NCI-H82 (cell line): ENCODE measurements at regions not wholly inside any gene's neighbourhood (a gene's known extent, or its start where the extent isn't known, plus 50 kb on each side); places are given as distances from the start of the nearest gene placed in this dataset.

ENCODE experiments used
- DNase-seq: peaks from one replicate; lab custom pipeline; 2025; lab: John Stamatoyannopoulos, UW

- DNase-seq = no peak
Measured at GRCh38 chr3:72232331-72232730, 447.4 kb upstream of the PROK2 start.

DNA sequence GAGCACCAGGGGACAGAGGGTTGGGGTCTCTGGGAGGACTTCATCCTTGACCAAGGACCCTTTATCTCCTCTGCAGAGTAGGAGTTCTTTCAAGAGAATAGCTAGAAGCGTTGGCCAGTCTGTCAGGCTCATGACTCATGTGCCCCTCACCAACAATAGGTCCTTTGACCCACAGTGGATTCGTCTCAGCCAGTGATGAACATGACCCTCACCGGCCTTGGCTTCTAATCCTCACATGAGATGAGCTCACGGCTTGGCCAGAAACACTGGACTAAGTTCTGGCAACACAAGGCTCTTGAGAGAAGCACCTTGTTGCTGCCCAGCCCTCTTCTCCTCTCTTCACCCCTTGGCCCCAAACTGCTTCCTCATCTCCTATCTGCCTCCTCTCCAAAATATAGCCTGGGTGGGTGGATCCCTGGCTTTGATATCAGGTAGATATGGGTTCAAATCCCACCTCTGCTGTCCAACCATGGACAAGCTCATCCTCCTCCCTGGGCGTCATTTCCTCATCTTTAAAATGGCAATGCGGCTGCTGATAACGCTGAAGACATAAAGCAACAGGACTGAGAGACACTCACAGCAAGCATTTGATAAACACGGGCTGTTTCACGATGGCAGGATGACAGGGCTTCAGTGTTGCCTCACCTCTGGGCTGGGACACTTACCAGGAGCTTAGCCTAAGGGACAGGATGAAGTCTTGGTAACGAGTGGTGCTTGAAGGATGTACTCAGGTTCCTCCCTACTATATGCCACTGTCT lies 446.7 kb upstream of the PROK2 start:
- DNase-seq = no peak

DNA sequence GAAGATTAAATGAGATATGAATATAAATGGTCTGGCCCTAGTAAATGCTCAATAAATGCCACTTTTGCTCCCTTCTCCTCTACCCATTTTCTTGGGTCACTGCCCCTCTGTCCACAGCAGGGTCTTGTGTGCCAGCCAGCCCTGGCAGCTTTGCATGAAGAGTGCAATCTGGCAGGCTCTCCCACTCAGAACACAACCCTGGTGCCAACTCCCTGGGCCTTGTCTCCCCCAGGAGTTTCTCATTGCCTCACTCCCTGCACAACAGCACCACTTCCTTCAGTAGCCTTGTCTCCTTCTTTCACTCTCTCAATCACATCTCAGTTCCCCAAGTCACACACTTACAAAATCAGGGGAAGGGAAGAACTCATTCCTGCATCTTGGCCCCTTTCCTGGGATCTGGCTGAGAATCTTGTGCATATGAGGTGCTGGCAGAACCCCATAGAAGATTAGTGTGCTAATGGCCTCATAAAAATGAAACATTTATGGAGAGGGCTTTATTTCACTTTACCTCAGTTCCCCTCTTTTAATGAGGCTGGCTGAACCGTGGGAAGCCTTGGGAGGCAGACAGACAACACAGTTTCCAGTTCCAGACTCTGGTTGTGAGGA lies 445.9 kb upstream of the PROK2 start:
- no peak for DNase-seq

DNA sequence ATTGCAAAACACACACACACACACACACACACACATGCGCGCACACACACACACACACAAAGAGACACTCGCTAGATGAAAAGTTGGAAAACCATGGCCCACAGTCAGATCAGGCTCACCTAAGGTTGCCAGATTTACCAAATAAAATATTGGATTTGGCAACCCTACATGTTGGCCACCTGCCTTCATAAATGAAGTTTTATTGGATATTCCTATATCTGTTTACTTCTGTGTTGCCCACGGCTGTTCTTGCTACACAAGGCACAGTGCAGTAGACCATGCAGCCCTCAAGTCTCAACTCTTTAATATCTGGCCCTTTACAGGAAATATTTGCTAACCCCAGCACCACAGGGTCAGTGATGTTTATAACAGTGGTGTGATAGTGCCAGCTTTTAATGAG lies 445.0 kb upstream of the PROK2 start:
- DNase-seq = no peak

DNA sequence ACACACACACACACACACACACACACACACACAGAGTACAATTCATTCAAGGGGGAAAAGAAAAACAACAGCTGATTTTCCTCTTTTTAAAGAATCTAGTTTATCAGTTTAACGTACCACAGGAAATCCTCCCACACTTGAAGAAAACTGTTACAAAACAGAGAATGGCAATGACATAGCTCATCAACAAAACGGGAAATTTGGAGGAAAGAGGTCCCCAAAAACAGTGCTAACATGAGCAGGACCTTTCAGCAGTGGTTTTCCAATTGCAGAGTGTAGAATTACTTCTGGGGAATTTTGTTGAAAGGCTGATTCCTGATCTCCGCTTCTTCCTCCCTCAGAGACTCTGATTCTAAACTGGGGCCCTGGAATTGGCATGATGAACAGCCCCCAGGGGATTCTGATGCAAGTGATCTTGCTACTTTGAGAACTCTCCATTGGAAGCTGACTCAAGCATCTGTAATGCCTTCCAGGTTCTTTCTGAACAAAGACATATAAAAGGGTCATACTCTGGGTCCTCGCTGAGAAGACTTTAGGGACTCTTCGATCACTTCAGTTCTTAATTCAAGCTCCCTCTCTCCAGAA lies 442.6 kb upstream of the PROK2 start:
- no peak for DNase-seq

GRCh38 chr3:72224804-72225509 lies 440.0 kb upstream of the PROK2 start:
- DNase-seq = no peak

- no peak for DNase-seq
Measured at GRCh38 chr3:72223628-72224027, 438.7 kb upstream of the PROK2 start.

DNA sequence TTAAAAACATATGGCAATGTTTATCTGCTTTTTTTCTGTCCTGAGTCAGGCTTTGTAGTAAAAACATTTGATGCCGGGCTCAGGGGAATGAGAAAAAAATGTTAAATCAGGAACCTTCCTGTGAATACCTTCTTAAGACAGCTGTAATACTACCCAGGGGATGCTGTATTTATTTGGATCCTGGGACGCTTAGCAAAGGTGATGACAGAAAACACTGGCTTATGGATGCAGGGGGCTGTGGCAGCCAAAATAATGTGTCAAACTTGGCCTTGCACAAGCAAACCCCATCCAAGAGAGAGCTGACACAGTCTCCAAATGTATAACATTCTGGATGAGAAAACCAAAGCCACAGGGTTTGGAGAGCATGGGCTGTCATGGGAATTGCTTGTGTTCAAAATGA lies 438.2 kb upstream of the PROK2 start:
- no peak for DNase-seq

GRCh38 chr3:72222410-72222809 lies 437.5 kb upstream of the PROK2 start:
- peak; percentile 4 for DNase-seq

DNA sequence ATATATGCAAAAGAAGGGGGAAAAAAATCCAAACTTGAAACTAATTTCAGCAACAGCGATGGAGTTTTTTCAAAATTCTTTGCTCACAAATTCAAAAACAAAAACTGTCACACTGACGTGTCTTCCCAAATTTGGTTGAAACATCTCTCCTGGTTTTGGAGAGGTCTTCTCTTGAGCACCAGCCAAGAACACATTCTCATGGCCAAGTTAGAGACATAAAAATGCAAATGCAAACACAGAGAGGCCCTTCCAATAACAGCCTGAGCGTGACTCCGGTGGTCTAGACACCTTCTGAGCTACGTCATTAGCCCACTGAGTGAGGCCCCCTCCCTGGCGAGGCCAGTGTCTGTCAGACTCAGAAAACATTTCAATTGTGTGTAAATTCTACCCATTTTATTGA lies 436.0 kb upstream of the PROK2 start:
- no peak for DNase-seq

DNA sequence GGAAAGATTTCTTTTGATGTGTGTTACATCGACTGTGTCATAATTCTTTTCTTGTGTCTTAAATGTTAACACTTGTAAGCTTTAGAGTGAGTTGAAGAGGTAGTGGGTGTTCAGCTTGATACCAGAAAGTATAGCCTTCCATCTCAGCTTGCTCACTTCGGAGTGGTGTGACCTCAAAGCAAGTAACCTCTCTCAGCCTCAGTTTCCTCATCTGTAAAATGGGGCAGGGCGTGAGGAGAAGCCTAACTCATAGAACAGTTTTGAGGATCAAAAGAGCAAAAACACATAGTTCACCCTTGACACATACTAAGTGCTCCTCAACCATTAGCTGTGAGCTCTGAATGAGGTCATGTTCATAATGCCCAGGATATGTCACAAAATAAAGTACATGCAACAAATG lies 434.8 kb upstream of the PROK2 start:
- DNase-seq = no peak

DNA sequence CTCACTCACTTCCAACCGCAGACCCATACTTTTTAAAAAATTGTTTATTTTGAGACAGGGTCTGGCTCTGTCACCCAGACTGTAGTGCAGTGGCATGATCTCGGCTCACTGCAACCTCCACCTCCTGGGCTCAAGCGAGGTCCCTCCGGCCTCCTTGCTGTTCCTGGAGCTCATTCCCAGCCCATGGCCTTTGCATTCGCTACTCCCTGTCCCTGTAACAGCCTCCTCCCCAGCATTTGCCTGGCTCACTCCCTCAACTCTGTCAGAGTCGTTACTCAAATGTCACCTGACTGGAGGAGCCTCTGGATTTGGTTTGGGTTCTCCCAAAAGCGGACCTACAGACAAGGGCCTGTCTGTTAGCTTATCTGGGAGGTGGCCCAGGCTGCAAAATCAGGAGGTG lies 432.6 kb upstream of the PROK2 start:
- DNase-seq = no peak

- no peak for DNase-seq
Measured at GRCh38 chr3:72214066-72214951, 429.4 kb upstream of the PROK2 start.

DNA sequence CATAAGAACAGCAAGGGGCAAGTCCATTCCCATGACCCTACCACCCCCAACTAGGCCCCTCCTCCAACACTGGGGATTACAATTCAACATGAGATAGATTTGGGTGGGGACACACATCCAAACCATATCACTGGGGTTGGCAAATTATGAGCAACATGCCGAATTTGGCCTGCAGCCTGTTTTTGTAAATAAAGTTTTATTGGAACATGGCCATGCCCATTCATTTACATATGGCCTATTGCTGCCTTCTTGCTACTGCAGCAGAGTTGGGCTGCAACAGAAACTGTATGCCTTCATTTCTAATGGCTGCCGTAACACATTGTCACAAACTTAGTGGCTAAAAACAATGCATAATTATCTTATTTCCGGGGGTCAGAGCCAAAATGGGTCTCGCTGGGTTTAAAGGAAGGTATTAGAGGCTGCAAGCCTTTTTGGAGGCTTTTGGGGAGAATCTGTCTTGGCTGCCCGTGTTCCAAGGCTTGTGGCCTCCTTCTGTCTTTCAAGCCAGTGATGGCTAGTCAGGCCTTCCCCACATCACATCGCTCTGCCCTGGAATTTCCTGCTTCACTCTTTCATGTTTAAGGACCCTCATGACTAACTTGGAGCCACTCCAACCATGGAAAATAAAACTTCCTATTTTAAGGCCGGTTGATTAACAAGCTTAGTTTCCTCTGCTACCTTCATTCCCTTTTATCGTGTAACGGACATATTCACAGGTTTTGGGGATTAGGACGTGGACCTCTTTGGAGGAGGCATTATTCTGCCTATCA lies 428.5 kb upstream of the PROK2 start:
- no peak for DNase-seq

GRCh38 chr3:72212396-72212795 lies 427.4 kb upstream of the PROK2 start:
- DNase-seq = no peak

DNA sequence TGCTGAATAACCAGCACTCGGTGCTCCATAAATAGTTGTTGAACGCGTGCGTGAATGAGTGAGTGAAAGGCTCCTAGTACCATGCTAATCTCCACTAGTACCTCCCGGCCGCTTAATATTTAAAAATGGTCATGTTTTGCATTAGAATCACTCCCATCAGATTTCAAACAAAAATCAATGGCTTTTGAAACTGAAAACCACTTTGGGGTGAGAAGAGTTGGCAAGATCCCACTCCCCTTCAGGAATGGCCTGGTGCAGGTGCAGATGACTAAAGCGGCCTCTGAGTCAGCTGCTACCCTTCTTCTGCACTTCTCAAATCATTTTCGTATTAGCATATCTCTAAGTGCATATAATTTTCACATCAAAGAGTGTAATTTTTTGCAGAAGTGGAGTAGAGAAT lies 425.3 kb upstream of the PROK2 start:
- DNase-seq = no peak

DNA sequence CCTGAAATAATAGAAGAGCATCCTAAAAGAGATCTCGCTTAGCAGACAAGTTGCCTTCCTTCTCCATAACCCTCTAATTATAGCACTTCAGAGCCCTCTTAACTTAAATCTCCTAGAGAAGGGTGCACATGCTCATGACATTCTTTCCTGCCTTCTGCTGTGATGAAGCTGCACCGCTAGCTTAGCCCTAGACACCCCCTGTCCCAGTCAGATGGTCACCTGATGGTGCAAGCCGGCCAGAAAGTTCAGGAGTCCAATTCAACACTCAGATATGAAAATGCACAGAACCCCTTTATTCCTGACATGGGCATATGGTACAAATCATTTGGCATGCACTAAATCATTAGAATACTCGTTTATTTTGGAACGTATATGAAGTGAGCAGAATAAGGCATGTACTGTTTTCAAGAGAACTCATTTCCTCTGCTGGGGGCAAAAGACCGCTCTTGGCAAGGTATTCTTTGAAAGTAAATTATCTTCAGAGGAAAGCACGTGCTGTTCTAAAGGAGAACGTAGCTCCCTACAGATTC lies 420.4 kb upstream of the PROK2 start:
- DNase-seq = no peak

- no peak for DNase-seq
Measured at GRCh38 chr3:72204452-72204851, 419.5 kb upstream of the PROK2 start.

DNA sequence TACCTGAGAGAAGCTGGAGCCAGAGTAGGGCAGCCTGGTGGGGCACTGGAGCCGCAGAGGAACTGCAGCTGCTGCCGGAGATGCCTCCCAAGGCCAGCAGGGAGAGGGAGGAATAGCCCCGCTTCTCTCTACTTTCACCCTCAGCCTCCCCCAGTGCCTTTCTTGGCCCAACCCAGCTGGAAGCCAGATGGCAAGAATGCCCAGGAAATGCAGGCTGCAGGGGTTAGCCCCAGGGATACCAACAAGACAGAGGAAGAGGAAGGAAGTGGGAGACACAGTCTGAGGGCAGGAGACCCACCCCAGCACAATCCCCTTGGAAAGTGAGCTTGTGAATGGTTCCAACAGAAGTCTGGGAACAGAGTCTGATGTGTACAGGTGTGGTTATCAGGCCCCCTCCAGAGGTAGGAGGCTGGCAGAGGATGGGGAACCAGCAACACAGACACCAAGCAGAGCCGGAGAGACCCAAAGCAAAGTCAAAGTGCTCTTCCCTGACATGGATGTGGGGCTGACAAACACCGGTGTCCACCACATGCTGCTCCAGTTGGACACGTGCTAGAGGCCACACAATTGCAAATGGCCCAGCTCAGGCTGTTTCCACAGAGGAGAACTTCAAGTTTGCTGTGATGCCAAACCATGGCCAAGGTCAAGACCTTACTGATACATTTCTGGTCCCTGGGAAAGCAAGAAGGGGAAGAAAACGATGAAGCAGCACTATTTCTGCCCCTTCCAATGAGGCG lies 418.8 kb upstream of the PROK2 start:
- no peak for DNase-seq

- no peak for DNase-seq
Measured at GRCh38 chr3:72203105-72203504, 418.2 kb upstream of the PROK2 start.
